ENCODE measurements at regions not wholly inside any gene's neighbourhood (a gene's known extent, or its start where the extent isn't known, plus 50 kb on each side); places are given as distances from the start of the nearest gene placed in this dataset.

DNA sequence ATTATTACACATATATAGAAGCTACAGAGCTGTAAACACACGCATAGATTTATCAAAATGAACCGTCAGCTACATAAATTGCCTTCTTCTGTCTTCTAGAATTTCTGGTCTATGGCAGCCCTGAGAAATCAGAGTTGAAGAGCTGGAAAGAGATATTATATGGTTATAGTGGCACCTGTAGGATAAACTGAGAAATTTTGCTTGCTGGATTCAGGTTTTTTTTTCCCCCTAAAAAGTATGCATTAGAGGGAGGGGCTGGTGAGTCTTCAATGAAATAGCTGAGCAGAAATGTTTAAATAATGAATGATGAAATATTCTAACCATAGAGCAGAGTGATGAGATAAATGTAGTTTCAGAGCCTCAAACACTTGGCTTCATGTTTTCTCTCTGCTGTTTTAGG is 78.0 kb upstream of the DYNC1I1 start:
- intact Hi-C loops (cut with DNase I; ENCODE audit: low total_unique reads) = no loop called here
- no peak for DNase-seq (ENCODE audit: low spot score in 2 of 2)
- 72 to 77% methylated on average over 2 of the region's 2 CpGs for WGBS, 2 donors
- TF ChIP-seq, protein P1, sequence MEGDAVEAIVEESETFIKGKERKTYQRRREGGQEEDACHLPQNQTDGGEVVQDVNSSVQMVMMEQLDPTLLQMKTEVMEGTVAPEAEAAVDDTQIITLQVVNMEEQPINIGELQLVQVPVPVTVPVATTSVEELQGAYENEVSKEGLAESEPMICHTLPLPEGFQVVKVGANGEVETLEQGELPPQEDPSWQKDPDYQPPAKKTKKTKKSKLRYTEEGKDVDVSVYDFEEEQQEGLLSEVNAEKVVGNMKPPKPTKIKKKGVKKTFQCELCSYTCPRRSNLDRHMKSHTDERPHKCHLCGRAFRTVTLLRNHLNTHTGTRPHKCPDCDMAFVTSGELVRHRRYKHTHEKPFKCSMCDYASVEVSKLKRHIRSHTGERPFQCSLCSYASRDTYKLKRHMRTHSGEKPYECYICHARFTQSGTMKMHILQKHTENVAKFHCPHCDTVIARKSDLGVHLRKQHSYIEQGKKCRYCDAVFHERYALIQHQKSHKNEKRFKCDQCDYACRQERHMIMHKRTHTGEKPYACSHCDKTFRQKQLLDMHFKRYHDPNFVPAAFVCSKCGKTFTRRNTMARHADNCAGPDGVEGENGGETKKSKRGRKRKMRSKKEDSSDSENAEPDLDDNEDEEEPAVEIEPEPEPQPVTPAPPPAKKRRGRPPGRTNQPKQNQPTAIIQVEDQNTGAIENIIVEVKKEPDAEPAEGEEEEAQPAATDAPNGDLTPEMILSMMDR (IDR thresholded peaks at IDR 0.05) = no peak
- TF ChIP-seq POLR2A (IDR thresholded peaks at IDR 0.05) = no peak
- no peak overlapping the region for H3K4me3 ChIP-seq (ENCODE audit: low read depth, poor library complexity, severe bottlenecking)

DNA sequence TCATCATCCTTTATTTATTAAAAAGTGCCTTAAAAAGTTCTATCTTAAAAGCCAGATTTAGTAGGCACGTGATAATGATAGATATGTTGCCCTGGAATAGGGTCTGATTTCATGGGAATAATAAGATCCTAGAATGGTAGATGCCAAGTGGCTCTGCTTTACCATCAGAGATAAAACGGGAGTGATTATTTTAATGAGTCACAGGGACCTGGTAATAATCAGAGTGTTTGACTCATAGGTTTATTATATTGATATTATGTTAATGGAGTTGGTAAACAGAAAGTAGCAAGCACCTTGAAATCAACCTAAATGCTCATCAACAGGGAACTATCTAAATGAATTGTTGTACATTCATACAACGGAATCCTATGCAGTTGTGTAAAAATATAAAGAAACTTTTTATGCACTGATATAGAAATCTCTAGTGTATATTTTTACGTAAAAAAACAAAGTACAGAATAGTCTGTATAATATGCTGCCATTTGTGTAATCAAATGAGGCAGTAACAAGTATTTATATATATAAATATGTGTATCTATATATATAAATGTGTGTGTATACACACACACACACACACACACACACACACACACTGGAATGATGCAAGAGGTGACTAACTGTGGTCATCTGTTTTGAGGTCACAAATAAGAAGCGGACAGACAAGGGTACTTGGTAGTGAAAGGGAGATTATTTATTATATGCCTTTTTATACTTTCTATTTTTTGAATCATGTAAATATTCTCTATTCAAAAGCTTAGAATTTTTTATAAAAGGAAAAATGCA is 78.6 kb upstream of the DYNC1I1 start:
- H3K4me3 ChIP-seq (ENCODE audit: low read depth, poor library complexity, severe bottlenecking) = no peak overlapping the region
- WGBS, 2 donors = 70% methylated on average over 5 of the region's 5 CpGs
- intact Hi-C loops (cut with DNase I; ENCODE audit: low total_unique reads) = no loop called here
- no peak for TF ChIP-seq POLR2A (IDR thresholded peaks at IDR 0.05)
- TF ChIP-seq, protein P1 (IDR thresholded peaks at IDR 0.05) = no peak
- DNase-seq (ENCODE audit: low spot score in 2 of 2) = no peak

DNA sequence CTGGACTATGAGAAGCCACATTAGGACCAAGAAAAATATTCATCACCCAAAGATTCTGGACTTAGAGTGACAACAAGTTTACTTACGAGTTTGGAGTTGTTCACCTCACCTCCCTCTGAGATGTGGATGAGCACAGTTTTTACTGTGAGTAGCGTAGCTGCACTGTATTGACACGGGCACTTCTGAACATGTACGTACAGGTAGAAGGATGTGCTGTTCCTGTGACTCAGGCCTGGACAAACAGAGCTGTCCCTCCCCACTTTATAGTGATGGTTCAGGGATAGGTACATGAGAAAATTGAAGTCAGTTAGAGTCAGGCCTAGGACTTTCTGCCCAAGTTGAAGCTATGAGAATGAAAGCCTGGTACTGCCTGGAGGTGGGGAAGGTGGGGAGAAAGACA is 80.9 kb upstream of the DYNC1I1 start:
- 55 to 58% methylated on average over 4 of the region's 4 CpGs for WGBS, 2 donors
- DNase-seq (ENCODE audit: low spot score in 2 of 2) = no peak
- intact Hi-C loops (cut with DNase I; ENCODE audit: low total_unique reads) = no loop called here
- no peak for TF ChIP-seq POLR2A (IDR thresholded peaks at IDR 0.05)
- TF ChIP-seq, protein P1 (IDR thresholded peaks at IDR 0.05) = no peak
- no peak overlapping the region for H3K4me3 ChIP-seq (ENCODE audit: low read depth, poor library complexity, severe bottlenecking)

DNA sequence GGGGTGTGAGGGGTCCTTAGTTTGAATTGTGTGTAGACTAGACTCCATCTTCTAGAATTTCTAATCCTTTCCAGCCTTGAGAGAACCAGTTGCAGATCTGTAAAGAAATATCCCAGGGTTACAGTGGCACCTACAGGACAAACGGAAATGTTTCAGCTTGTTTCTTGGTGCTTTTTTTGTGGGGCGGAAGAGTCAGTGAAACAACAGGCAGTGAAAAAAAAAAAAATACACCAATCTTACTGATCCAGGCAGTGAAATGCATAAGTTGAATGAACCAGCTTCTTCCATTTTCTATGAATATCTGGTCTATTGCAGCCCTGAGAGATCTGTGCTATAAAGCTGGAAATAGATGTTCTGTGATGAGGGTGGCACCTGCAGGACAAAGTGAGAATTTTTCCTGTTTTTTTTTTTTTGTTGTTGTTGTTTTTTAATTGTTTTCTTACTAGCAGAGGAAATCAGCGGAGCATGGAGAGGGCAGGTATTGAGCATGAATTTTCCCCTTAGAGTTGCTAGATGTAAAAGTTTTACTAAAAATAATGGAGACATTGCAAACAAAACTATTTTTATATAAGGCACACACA is 81.9 kb upstream of the DYNC1I1 start:
- no peak overlapping the region for H3K4me3 ChIP-seq (ENCODE audit: low read depth, poor library complexity, severe bottlenecking)
- TF ChIP-seq, protein P1 (IDR thresholded peaks at IDR 0.05) = peak in 1 of 3 donors; percentile 42
- no peak for TF ChIP-seq POLR2A (IDR thresholded peaks at IDR 0.05)
- 5 to 6% methylated on average over 3 of the region's 3 CpGs for WGBS, 2 donors
- no peak for DNase-seq (ENCODE audit: low spot score in 2 of 2)
- intact Hi-C loops (cut with DNase I; ENCODE audit: low total_unique reads) = no loop called here

DNA sequence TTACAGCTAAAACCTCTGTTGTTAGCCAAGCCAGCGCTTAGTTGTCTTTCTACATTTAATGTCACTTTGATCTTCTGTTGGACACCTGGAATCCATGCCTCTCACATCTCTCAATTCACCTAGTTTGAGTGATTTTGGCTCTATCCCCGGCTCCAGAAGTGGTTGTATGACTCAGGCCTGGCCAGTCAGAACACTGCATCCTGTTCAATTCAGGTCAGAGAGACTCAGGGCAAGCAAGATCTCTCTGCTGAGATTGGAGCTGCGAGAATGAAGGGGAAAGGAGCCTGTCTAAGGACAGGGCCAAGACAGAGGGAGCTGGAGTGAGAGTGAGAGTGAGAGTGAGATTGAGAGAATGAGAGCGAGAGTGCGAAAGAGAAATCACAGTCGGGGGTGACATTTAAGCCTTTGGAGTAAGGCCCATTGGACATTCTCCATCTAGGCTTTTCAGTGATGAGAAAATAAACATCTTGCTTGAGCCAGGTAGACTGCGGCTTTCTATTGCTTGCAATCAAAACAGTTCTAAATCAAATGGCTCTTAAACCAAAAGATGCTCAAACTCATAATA is 83.3 kb upstream of the DYNC1I1 start:
- 72 to 76% methylated on average over 7 of the region's 7 CpGs for WGBS, 2 donors
- DNase-seq (ENCODE audit: low spot score in 2 of 2) = no peak
- intact Hi-C loops (cut with DNase I; ENCODE audit: low total_unique reads) = loop anchor here (5.0 kb wide), 2 partner anchors 162 to 177 kb away; no protein-coding TSS in a partner anchor
- H3K4me3 ChIP-seq (ENCODE audit: low read depth, poor library complexity, severe bottlenecking) = no peak overlapping the region
- TF ChIP-seq, protein P1 (IDR thresholded peaks at IDR 0.05) = no peak
- TF ChIP-seq POLR2A (IDR thresholded peaks at IDR 0.05) = no peak

Measured in lower leg skin (tissue), 4 donors.